ENCODE measurements at regions not wholly inside any gene's neighbourhood (a gene's known extent, or its start where the extent isn't known, plus 50 kb on each side); places are given as distances from the start of the nearest gene placed in this dataset.
"Not testable (repeated sequence)": the region's sequence is repeated elsewhere in the genome, so short reads cannot be mapped to it uniquely, and the experiment has no call there.

GRCh38 chr22:23395530-23396361 is 184.3 kb downstream of the IGLL1 start:
- DNase-seq (ENCODE audit: low read depth, low spot score), result no peak

GRCh38 chr22:23394525-23395326 is 185.4 kb downstream of the IGLL1 start:
- DNase-seq (ENCODE audit: low read depth, low spot score), result no peak

- DNase-seq (ENCODE audit: low read depth, low spot score), result no peak
These were observed 186.3 kb downstream of the IGLL1 start for GRCh38 chr22:23393721-23394320.

- DNase-seq (ENCODE audit: low read depth, low spot score), result not testable (repeated sequence)
These were observed 186.9 kb downstream of the IGLL1 start for GRCh38 chr22:23393199-23393598.

GRCh38 chr22:23392420-23393121 is 187.5 kb downstream of the IGLL1 start:
- no peak for DNase-seq (ENCODE audit: low read depth, low spot score)

- DNase-seq (ENCODE audit: low read depth, low spot score), result no peak
These were observed 189.1 kb downstream of the IGLL1 start for GRCh38 chr22:23391022-23391421.

- DNase-seq (ENCODE audit: low read depth, low spot score), result no peak
These were observed 190.6 kb downstream of the IGLL1 start for GRCh38 chr22:23389271-23390071.

- DNase-seq (ENCODE audit: low read depth, low spot score), result no peak
These were observed 191.6 kb downstream of the IGLL1 start for GRCh38 chr22:23388517-23388890.

- no peak for DNase-seq (ENCODE audit: low read depth, low spot score)
These were observed 192.1 kb downstream of the IGLL1 start for GRCh38 chr22:23387827-23388516.

- no peak for DNase-seq (ENCODE audit: low read depth, low spot score)
These were observed 193.1 kb downstream of the IGLL1 start for GRCh38 chr22:23386822-23387580.

GRCh38 chr22:23385678-23386631 is 194.1 kb downstream of the IGLL1 start:
- DNase-seq (ENCODE audit: low read depth, low spot score), result no peak

GRCh38 chr22:23384923-23385677 is 195.0 kb downstream of the IGLL1 start:
- no peak for DNase-seq (ENCODE audit: low read depth, low spot score)

- DNase-seq (ENCODE audit: low read depth, low spot score), result no peak
These were observed 195.7 kb downstream of the IGLL1 start for GRCh38 chr22:23384431-23384830.

- DNase-seq (ENCODE audit: low read depth, low spot score), result no peak
These were observed 196.4 kb downstream of the IGLL1 start for GRCh38 chr22:23383491-23384361.

GRCh38 chr22:23382428-23383218 is 197.5 kb downstream of the IGLL1 start:
- DNase-seq (ENCODE audit: low read depth, low spot score), result no peak

Measured in iPS DF 19.7 (cell line).